Fibroblast of skin of left biceps (primary cell): ENCODE measurements at regions not wholly inside any gene's neighbourhood (a gene's known extent, or its start where the extent isn't known, plus 50 kb on each side); places are given as distances from the start of the nearest gene placed in this dataset.
A peak's percentile ranks its signal among the peaks of the same experiment; 100 is the strongest.

Source experiments
- DNase-seq, 2 experiments: peaks; one replicate each; pipeline ENCODE4 v3.0.0-alpha.2; 2013; ENCODE audit warnings: low read depth in 2 of 2

DNA sequence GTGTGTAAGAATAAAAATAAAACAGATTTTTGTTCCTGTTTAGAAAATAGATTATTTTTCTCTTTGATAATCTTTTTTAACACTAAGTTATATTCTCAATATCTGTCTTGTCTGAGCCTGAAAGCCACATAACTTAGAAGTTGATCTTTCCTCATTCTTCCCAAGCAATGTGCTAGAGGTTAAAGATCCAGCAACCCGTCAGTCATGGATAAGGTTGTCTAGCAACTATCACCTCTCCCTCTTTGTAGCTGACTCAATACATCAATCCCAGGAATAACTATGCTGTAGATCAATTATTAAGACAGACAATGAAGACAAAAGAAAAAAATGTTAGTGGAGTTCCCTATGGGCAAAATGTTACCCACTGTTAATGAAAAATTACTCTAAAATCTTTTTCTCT lies 813.1 kb upstream of the CCDC179 start:
- no peak for DNase-seq

DNA sequence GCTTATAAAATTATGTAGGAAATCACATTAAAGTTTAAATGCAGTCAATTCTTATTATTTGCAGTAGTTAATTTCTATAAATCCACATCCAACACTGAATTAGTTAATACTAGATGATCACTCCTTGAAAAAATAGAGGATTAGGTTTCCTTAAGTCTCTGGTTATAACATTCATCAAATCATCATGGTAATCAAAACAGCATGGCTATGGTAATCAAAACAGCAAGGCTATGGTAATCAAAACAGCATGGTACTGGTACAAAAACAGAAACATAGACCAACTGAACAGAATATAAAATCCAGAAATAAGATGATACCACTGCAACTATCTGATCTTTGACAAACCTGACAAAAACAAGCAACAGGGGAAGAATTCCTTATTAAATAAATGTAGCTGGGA lies 814.6 kb upstream of the CCDC179 start:
- peak in 1 of 2 experiments; percentile 3 for DNase-seq

DNA sequence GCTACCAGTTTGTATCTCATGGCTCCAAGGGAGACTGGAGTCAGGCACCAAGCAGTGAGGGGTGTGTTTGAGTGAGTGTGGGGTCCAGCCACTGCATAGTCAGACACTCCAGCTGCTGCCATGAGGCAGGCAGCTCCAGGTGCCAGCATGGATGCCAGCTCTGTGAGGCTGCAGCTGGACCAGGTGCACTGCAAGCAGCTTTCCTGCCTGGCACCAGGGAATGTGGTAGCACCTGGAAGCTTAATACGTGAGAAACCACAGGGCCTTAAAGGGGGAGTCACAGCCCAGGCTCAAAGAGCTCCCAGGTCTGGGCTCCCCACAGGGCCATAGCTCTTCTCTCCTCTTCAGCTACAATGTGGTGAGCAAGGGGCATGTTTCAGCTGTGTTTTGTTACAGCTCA lies 817.8 kb upstream of the LUZP2 start:
- no peak for DNase-seq

DNA sequence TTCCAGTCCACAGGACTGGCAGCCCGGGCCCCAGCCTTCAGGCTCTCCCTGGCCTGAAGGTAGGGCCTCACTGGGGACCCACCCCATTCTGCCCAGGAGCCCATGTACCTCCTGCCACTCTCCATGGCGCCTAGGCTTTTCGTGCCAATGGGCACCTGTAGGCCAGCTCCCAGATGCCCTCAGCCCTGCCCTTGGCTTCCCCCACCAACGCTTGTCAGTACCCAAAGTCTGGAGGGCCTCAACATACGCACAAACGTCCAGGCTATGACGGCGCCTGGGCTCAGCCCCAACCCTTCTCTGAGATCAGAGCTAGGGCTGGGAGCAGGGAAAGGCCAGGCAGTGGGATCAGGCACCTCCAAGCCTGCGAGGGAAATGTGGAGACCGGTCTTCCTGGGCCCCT lies 816.9 kb upstream of the LUZP2 start:
- DNase-seq, result no peak

DNA sequence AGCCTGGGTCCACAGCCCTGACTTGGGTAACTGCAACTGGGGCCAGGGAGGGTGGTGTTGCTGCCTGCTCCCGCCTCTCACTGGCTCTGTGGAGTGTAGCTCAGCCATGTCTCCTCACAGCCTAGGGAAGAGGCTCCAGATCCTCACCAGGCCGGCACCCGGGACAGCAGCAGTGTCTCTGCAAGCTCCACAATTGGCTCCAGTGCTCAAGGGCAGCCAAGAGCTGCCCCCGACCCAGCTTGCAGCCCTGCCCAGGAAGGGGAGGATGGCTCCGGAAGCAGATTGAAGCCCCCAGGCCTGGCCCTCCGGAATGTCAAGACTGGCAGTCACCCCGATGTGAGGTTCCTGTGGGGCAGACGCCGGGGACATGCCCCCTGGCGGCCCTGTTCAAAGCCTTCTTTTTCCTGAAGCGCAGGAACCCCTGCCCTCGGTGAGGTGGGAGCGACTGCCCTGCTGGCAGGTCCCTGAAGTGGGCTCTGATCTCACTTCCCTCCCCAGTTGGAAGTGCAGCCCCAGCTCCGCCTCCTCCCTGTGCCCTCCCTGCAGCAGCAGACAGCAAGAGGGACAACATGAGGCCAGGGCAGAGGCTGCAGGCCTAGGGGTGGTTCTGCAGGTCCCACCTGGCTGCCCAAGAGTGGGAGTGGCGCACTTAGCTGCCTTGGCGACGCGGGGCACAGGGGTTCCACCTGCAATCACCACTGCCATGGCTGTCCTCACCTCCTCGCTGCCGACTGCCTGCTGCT lies 816.2 kb upstream of the LUZP2 start:
- no peak for DNase-seq

DNA sequence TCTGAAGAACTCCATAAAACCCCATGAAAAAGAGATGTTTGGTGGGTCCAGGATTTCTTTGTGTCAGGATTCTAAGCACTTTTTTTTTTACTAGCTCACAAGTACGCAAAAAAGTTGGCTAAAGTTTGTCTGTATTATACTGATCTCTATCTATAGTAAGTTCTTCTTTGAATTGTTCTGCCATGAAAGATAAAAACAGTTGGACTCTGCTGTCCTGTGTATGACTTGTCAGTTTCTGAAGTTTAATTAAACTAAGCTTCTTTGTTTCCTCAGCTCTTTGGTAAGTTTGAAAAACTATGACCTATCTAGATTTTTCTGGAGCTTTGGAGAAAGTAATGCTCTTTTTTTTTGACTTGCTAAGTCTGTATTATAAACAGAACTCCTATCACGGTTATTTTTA lies 812.2 kb upstream of the LUZP2 start:
- DNase-seq, result no peak

DNA sequence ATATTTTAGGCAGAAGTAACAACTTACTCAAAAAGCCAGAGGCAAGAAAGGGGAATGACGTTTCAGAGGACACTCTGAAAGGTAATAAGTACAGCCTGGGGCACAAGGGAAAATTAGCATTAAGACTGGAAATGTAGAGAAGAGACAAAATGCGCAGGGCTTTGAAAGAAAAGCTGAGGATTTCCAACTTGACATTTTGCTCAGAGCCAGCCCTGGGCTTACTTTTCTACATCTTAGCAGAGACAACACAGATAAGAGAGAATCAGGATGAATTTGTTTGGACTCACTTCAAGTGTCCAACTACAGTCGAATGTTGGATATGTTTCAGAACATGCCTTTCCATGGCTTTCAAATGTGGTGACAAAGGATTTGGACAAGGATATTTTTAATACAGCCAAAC lies 808.9 kb upstream of the LUZP2 start:
- DNase-seq, result no peak

DNA sequence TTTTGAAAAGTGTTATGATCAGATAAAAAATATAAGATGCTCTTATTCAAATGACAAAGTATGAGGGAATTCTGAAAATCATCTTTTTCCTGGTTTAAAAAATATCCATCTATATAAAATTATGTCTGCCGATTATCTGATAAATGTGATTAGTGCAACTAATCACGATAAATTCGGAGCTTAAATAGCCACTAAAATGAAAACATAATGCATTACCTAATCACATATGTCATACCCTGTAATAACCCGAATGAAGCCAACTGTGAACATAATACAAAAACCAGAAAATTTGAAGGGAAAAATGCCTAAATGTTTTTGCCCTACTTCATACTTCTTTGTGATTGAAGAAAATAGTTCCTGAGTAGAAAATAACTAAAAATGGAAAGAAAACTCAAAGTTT lies 808.4 kb upstream of the LUZP2 start:
- no peak for DNase-seq

DNA sequence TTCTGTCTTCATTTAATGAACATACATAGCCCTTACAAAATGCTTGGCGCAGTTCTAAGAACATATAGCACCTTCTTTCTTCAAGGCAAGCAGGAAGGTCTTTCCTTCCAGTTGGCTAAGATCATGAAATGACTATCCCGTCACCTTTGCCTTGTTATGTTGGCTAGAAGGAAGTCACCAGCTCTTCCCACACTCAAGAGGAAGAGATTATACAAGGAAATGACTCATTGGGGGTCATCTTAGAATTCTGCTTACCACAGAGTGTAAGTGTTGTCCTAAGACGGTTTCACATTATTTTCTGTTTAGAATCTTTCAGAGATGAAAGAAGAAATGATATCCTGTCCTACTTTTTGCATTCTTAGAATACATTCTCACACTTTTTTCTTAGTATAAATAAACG lies 808.0 kb upstream of the LUZP2 start:
- DNase-seq, result no peak

DNA sequence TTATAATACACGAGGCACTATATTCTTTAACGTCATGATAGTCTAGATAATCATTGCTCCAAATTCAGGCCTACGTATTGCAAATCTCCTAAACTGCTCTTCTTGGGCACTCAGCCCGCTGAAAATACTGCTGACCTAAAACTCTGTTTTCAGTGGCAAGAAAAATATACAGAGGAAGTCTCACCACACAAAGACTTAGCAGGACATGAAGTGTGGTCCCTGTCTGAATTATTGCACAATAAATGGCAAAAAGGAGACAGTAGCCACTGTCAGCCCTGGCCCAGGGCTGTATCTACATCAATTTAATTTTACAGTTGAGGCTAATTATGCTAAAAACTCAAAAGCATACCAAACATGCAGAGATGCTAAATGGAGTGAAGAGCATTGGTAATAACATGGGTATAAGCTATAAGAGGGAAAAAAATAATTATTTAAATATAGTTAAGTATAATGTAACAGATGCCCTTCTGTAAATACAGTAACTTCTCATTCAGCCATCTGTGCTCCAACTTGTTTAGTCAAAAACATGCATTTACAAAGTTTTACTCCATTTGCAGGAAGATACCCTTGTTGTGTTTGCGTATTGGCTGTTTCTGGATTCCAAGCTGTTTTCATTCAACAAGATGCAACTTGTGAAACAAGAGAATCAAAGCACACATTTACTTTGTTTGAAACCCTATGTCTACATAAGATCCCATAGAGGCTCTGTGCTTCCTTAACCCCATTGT lies 800.0 kb upstream of the LUZP2 start:
- DNase-seq, result no peak

DNA sequence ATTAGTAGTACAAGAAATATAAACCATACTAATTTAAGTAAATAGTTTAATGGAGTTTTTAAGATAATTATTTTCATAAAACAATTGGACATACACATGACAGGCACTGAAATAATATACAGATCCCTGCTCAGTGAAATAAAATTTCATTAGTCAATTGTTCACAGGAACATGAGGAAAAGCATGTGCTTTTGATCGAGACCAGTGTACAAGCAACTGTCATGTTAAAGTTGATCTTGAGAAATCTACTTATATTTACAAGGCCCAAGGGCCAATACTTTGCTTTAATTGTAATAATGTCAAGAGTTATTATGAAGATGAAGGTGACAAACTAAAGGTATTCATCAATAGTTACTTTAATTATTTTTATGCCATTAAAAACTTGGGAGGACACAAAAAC lies 792.7 kb upstream of the LUZP2 start:
- no peak for DNase-seq

DNA sequence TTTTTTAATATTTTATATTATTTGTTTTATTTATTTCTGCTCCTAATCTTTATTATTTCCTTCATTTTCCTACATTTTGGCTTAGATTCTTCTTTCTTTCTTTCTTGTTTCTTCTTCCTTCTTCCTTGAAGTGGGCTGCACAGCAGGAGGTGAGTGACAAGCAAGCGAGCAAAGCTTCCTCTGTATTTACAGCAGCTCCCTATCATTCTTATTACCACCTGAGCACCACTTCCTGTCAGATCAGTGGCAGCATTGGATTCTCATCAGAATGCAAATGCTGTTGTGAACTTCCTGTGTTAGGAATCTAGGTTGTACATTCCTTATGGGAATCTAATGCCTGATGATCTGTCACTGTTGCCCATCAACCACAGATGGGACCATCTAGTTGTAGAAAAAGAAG lies 784.9 kb upstream of the LUZP2 start:
- DNase-seq, result no peak

DNA sequence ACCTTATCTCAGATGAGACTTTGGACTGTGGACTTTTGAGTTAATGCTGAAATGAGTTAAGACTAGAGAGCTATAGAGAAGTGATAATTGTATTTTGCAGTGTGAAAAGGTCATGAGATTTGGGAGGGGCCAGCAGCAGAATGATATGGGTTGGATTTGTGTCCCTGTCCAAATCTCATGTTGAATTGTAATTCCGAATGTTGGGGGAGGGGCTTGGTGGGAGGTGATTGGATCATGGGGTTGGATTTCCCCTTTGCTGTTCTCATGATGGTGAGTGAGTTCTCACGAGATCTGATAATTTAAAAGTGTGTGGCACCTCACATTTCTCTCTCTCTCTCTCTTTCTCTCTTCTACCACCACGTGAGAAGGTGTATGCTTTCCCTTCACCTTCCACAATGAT lies 777.8 kb upstream of the LUZP2 start:
- DNase-seq, result no peak

DNA sequence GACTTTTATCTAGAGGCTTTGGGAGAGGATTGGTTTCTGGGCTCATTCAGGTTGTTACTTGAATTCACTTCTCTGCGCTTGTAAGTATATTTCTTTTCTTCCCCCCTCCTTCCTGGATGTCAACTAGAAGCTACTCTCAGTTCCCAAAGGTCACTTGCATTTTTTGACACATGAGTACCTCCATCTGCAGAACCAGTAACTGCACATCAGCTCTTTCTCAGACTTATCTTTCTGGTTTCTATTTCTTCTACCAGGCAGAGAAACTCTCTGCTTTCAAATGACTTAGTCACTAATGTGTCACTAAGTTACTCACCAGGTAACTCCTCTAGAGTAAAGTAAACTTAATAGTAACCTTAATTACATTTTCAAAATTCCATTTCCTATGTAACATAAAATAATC lies 773.0 kb upstream of the LUZP2 start:
- no peak for DNase-seq

DNA sequence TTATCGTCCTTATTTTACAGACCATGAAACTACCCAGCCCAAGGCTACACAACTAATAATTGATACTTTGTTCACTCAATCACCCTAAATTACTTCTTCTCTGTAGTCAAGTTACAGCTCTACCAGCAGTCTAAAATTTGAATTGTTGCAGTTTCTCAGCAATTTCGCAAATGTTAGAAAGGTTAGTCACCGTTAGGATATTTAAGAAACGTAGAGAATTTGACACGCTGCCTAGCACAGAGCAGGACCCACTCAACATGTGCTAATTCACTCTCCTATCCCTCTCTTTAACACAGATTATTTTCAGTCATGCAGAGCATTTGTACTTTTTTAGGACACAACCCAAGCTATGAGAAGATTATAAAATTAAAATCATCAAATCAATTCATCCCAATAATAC lies 771.1 kb upstream of the LUZP2 start:
- DNase-seq, result peak in 1 of 2 experiments; percentile 0

DNA sequence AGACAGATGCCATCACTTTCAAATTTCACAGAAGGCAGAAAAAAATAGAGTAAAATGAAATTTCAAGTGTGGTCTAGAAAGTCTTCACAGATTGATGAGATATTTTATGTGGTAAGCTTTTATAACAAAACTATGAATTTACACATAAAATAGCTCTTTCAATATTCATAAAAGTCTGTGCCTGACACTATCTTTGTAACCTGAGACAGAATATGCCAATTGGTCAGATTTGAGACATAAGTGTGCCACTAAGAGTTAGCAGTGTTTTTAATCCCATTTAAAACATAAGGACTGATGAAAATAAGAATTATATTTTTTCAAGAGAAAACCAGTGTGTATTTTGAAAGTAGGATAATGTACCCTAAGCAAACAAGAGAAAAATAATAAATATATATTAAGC lies 769.5 kb upstream of the LUZP2 start:
- no peak for DNase-seq

DNA sequence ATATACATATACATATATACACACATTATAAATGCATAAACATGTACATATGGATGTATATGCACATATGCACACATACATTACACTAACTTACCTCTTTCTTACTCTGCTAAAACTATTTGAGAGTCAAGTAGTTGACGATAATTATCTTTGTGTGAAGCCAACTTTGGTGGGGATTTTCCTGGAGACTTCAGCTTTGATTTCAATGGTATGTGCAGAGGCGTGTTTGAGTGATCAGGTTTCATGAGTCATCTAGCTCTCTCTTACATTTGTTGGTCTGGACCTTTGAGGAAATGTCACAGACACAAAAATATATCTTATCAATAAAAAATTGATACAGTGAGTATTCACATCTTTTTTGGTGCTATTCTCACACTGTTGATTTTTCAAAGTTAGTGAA lies 769.1 kb upstream of the LUZP2 start:
- DNase-seq, result peak; percentile 1 to 10

DNA sequence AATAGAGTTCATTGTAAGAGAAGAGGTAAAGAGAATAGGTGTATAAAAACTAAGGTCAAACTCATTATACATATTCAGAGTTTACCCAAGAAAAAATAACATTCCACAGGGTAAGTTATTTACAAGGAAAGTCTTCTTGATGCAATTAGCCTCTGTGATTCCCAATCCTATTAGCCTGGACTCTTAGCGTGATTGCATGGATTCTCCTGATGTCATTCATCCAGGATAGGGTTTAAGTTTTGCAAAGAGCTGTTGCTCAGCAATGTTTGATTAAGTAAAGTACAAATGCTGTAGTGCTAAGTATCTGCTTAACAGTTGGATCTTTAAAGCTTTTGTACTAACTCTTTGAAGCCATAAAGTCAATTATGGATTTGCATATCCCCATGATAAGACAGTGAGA lies 767.8 kb upstream of the LUZP2 start:
- DNase-seq, result no peak

DNA sequence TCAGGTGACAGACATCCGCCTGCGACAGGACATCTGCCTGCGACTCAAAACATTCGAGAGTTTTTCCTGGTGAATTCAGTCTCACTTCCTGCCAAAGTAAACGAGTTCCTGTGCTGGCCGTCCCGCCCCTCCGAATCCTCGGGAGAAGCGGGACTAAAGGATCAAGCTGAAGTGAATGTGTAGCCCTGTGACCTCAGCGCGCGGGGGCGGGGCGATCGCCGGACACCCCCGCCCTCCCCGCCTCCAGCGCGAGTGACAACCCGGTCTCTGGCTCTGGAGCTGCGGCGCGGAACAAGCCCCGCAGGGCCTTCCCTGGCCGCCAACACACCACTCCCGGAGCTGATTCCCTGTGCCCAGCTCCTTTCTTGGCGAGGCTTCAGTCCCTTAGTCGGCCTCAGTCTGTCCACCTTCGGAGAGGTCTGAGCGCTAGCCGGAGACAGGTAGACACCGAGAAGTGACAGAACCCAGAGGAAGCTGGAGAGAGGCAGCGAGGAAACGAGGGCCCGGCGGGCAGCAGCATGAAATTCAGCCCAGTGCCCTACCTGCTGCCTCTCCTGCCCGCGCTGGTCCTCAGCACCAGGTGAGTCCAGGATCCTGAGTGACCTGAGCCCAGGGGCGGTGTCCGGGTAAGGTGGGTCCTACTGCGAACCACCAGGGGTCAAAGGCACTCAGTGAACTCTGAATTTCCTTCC lies 766.4 kb upstream of the LUZP2 start:
- DNase-seq, result no peak

DNA sequence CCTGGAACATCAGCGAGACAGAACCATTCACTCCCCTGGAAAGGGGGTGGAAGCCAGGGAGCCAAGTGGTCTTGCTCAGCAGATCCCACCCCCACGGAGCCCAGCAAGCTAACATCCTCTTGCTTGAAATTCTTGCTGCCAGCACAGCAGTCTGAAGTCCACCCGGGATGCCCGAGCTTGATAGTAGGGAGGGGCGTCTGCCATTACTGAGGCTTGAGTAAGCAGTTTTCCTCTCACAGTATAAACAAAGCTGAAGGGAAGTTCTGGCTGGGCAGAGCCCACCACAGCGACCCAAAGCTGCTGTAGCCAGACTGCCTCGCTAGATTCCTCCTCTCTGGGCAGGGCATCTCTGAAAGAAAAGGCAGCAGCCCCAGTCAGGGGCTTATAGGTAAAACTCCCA lies 764.8 kb upstream of the LUZP2 start:
- DNase-seq, result no peak

DNA sequence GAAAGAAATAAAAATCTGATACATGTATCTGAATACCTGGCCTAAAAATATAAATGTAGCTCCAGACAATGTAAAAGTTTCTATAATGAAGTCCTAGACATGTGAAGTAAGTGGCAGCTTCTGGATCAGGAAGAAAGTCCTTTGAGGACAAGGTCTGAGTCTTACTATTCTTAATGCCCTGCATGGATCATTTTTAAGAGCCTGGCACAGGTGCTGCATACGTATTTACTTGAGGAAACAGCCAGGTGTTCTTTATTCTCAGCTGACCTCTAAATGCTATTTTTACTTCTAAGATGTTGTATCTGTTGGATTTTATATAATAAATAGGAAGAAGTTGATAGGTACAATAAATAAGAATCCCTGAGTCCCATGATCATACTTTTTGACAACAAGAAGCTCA lies 750.0 kb upstream of the LUZP2 start:
- DNase-seq, result no peak

DNA sequence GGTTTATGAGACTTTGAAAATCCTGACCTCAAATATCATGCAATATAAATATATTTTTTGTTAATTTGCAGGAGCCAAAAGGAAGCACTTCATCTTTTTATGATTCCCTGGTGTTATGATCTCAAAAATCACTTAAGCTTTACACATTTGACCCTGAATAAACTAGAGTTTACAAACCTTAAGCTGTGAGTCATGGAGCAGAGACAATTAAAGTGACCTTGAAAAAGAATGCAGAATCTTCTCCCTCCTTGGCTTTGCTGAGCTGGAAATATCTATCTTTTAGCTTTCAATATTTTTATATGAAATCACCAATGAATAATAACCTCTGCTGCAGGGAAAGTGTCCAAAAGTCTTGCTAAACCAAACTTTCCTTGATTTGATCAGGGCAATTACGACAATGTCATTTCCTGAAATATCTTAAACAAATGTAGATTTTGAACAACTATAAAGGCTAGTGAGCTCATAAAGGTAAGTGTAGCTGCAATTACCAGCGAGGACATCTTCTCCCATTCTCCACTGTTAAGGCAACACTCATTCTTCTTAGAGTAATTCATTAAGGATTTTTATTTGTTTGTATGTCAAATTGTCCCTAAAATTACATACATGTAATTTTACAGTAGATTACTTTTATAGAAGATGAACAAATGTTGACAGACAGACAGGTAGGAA lies 747.0 kb upstream of the LUZP2 start:
- no peak for DNase-seq

DNA sequence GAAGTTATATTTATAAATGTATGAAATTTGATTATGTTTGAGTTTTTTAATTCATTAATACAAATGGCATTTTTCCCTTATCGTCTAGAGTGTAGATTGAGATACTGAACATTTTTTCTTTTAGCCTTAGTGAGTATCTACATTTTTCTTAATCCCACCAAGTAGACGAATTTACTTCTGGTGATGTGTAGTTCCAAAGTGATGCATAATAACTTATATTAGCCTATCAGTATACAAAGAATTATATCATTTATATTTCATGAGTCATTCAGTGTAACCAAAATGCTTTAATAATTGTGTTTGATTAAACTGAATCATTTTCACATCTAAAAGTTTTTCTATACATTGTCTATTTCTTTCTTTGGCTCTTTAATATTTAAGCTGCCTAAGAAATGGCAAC lies 745.6 kb upstream of the LUZP2 start:
- no peak for DNase-seq
